ENCODE measurements at regions not wholly inside any gene's neighbourhood (a gene's known extent, or its start where the extent isn't known, plus 50 kb on each side); places are given as distances from the start of the nearest gene placed in this dataset.
A peak's percentile ranks its signal among the peaks of the same experiment; 100 is the strongest.

DNA sequence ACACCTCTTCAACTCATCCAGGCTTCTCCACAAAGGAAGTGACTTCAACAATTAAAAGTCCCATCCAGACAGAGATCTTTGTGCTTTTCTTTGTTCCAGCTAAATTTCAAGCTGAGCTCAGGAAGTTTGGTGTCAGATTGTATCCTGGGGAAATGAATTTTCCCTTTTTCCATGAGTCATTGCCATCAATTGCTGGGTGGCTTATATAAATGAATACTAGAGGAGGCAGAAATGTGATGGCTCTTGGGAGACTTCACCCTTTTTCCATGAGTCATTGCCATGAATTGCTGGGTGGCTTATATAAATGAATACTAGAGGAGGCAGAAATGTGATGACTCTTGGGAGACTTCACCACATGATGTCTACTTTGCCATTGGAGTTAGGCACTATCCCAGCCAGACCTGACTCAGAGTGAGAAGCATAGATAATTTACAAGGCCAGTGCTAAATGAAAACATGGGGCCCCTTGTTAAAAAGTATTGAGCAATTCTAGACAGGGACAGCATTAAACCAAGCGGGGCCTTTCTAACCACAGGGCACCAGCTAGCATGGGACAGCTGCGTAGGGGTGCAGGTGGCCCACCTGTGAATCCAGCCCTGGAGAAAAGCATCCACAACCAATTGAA lies 339.2 kb upstream of the PODXL start:
- no peak for DNase-seq

GRCh38 chr7:131893631-131894340 lies 337.4 kb upstream of the PODXL start:
- no peak for DNase-seq

DNA sequence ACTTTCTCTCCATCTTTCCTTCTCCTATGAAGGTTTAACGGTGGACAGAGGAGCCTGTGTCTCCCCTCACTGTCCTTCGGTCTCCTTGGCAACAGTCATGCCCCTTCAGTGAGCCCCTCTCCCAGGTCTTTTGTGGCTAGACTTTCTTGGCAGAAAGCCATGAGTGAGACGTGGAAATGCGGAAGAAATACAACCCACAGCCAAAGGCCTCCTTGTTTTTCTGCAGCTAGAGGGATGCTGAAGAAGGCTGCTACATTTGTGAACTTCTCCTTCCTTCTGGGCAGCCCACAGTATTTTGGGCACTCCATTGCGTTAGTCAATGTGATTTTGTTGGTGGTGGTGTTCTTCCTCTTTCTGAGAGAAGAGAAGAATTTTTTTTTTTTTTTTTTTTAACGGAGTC lies 333.7 kb upstream of the PODXL start:
- no peak for DNase-seq

DNA sequence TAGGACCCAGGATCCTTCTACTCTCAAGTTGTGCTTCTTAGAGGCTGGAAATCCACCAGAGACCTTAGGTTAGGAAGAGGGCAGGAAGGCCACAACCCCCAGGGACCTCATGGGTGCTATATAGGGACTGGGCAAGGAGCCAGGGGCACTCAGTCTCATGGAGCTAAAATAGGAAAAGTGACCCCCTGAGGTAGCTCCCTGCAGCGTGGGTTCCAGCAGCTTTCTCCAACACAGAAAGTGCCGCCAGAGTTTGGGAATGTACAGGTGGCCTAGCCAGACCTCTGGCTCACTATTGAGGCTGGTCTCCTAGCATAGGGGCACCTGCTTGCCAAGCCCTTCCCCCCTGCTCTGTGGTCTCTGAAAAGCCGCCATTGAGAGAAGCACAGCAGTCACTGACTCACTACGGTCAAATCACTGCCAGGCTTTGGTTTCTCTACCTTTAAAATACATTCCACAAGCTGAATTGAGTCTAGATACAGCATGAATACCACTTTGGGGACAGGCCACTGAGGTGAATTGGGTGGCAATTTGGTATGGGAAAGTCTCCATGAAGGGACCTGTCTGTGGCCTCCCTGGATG lies 333.2 kb upstream of the PODXL start:
- DNase-seq: no peak

DNA sequence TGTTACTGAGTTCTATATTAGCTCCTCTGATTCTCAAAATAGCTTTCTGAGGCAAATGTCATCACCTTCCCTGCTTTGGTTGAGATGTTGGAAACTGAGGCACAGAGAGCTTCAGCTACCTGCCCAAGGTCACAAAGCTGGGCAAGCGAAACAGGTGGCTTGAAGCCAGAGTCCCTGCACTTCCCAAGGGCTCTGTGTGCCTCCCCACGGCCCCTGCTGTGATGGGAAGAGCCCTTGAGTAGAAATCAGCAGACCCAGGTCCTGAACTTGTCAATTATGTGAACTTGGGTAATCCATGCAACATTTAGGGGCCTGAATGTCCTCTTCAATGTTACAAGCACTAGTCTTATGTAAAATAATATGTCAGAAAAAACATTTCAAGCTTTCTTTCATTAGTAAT lies 327.3 kb upstream of the PODXL start:
- no peak for DNase-seq

GRCh38 chr7:131883196-131883595 lies 326.8 kb upstream of the PODXL start:
- no peak for DNase-seq

DNA sequence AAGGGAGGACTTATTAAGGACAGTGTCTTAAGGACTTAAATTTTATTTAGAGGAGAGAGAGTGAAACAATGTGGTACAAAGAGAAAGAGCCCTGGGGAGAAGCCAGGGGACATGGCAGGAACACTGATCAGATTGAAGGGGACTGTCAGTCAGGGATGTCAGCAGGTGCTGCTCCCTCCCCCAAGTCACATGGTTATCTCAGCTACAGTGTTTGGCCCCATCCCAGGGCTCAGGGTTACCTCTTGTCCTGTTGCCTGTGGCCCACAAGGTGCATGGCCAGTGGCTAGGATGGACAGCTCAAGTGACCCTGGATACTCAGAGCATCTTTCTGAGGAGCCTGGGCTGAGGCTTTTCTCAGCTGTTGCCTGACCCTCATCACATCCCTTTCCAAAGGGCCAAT lies 325.9 kb upstream of the PODXL start:
- DNase-seq: no peak

GRCh38 chr7:131880078-131880477 lies 323.6 kb upstream of the PODXL start:
- no peak for DNase-seq

DNA sequence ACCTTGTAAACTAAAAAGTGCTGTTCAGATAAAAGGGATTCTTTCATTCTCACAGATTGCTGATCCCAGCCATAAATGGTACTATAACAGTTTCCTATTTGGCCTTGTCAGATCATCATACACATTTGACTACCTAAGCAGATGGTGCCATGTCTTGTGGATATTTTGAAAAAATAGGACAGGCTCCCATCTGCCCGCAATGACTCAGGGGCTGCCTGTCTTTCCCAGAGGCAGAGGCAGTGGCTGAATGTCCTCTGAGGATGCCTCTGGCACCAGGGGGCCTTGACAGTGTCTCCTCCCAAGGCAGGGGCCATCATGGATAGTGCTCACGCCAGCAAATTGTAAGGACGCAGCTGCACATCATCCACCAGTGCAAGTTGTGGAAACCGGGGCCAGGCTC lies 323.0 kb upstream of the PODXL start:
- DNase-seq: no peak

GRCh38 chr7:131878777-131879176 lies 322.3 kb upstream of the PODXL start:
- no peak for DNase-seq

- DNase-seq: no peak
These were observed 317.2 kb upstream of the PODXL start for GRCh38 chr7:131873581-131873980.

DNA sequence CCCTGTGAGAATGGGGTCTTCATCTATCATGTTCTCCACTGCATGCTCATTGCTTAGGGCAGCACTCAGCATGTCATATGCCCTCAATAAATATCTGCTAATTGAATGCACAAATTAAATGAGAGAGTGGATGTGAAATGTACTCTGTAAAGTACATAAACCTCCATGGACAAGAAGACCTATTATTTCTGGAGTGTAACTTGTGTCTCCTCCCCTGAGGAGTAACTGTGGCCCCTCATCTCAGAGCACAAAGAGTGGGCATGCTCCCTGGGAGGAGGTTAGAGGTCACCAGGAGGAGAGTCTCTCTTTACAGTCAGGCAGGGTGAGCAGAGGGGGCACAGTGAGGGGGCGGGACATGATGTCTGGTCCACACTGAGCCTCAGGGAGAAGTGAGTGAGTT lies 313.6 kb upstream of the PODXL start:
- DNase-seq: no peak

DNA sequence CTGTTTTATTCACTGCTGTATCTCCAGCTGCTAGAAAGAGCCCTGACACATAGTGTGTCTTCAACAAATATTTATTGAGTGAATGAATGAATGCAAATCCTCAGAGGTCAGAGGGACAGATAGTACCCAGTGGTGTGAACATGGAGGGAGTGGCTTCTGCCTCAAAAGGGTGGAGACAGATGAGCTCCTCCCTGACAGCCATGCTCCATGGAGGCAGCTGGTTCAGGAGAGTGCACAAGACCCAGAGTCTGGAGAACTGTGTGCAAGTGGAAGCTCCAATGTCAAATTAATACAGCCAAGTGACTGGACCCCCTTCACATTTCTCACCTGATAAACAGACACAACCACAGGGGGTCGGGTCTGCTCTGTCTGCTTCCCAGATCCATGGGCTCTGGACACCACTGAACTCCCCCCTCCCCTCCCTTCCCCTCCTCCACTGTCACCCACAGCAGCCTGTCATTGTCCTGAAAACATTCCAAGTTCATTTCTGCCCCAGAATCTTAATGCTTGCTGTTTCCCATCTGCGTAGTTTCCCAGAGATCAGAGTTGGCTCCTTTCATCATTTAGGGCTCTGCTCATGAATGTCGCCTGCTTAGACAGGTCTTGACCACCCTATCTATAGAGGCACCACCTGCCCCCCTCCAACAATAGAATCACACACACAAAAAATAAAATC lies 312.9 kb upstream of the PODXL start:
- DNase-seq: no peak

GRCh38 chr7:131867461-131867860 lies 311.0 kb upstream of the PODXL start:
- DNase-seq: no peak

DNA sequence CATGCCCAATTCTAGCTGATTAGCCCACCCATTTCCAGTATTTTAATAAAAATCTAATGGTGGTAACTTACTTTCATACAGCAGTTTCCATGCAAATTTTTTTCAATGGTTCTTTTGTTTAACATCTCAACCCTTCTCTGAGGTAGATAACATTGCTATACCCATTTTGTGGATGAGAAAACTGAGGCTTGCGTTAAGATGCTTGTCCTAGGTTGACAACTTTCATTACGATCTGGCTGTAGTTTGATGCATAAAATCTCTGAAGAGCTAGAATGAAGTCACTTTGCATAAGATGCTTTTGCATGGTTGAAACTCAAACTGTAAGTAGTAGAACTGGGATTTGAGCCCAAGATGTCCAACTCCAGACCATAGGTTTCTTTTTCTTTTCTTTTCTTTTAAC lies 309.5 kb upstream of the PODXL start:
- no peak for DNase-seq

DNA sequence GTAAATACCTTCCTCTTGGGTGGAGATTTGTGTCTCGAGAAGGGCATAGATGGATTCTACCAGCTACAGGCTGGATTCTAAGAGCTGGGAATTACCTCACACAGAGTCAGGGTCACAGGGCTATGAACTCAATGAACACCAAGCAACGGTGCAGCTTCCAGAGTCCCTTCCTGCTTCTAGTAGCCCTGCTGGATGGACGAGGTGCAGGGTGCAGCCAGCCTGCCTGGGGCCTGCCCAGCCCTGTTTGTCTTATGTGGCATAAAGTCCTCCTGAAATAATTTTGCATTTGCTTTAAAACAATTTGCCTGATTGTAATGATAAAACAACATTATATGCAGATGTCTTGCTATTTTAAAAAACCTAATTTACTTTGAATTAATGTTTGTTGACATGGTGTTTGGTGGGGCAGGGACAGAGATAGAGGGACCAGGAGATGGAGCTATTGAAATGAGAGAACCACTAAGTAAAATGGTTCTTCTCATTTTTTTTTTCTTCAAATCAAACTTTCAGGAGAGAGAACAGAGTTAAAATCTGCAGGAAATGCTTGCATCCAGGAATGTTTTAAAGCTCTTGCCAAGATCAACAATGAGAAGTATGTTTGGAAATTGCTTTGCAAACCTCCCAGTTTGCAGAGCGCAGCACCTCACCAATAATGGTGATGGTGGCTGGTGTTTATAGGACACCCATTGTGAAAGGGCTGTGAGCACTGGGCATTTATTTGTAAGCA lies 305.4 kb upstream of the PODXL start:
- DNase-seq: no peak

DNA sequence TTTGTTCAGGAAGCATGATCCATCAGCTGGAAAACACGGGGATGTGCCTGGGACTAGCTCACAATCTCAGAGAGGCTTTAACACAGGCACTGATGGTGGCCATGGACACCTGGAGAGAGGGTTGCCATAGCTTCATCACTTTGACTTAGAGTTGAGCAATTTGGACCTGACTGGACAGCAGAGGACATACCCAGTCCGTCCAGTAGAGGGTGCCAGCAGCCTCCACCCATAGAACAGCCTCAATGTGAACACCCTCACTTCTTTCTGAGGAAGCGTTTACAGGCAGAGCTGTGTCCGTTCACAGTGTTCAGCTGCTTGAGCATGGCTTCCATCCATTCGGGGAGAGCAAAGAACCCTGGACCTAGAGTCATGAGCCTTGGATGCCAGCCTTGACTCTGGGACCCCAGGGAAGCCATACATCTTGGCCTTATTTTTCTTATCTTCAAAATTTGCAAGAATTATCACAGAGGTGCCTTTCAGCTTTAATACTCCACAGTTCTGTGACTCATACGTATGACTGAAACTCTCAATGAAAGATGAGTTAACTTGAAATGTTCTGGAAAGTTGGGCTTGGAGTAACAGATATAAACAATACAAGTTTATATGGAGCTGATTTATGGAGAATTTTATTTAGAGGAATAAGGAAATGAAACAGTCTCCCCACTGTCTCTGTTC lies 302.9 kb upstream of the PODXL start:
- DNase-seq: peak; percentile 58

DNA sequence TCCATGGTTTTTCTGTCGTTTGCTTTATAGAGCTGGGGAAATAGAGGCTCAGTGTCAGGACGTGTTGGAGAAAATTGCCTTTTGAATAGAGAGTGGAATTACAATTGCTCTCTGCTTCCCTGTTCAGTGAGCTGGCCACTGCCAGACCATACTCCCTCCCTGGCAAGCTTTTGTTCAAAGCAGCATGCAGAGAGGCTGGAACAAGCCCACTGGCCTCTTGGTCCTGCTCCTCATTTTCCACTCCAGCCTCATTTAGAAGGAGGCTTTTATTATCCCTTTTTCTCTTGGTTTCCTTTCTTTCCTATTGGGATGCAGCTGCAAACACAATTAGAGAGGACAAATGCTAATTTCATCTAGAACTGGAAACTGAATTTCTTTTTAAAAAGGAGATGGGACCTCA lies 302.2 kb upstream of the PODXL start:
- no peak for DNase-seq

GRCh38 chr7:131849472-131849871 lies 293.0 kb upstream of the PODXL start:
- DNase-seq: no peak

DNA sequence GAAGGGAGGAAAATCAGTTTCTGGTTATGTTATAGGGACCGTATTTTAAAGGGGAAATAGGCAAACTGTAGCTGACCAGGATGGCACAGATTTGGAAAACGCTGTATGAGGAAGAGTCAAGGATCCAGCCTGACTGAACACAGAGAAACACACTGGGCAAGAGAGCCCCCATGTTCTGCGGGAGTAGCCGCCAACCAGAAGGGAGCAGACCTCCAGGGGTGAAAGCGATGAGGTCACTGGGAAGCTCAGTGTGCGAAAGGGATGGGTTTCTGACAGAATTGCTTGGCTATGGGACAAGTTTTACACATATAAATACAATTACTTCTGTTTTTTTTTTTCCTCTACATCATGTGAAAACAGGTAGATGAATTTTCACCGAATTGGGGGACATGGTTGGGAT lies 291.6 kb upstream of the PODXL start:
- DNase-seq: no peak

- no peak for DNase-seq
These were observed 289.3 kb upstream of the PODXL start for GRCh38 chr7:131845573-131846314.

- no peak for DNase-seq
These were observed 287.9 kb upstream of the PODXL start for GRCh38 chr7:131844369-131844768.

All from RPMI8226 (cell line).